ENCODE measurements at regions not wholly inside any gene's neighbourhood (a gene's known extent, or its start where the extent isn't known, plus 50 kb on each side); places are given as distances from the start of the nearest gene placed in this dataset.
"Not testable (repeated sequence)": the region's sequence is repeated elsewhere in the genome, so short reads cannot be mapped to it uniquely, and the experiment has no call there.

DNA sequence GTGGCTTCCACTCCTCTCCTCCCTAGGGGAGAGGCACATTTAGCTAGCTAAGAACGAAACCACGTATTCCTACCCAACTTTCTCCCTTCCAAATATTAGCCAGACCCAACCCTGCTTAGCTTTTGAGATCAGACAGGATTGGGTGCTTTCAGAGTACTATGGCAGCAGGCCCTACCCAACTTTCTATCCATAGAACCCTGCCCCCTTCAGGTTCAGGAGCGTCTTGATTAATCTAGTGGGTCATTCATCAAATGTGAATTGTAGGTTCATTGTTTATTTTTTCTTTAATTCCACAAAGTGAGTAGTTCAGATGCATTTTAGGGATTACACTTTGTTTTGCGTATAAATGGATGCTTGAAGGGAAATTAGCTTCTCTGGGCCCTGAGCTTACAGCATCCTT, 188.3 kb downstream of the MIB1 start:
- intact Hi-C loops (cut with micrococcal nuclease): no loop called here
- no peak for DNase-seq
- ATAC-seq: no peak

DNA sequence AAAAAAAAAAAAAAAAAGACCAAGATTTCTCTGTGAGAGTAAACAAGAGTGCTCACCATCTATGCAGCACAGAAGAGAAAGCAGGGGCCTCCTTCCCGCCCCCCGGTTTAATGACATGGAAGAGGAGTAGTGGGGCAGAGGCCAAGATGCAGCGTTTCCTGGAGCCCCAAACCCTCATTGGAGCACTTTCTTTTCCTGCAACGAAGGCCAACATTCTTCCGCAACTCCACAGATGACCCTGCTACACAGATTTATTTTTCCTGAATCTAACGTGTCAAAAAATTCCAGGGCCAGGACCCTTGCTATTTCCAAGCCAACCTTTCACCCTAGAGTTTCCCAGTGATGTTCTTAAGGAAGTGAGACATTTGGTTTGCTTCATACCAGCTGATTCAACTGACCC, 189.6 kb downstream of the MIB1 start:
- intact Hi-C loops (cut with micrococcal nuclease): no loop called here
- ATAC-seq: no peak
- DNase-seq: no peak

DNA sequence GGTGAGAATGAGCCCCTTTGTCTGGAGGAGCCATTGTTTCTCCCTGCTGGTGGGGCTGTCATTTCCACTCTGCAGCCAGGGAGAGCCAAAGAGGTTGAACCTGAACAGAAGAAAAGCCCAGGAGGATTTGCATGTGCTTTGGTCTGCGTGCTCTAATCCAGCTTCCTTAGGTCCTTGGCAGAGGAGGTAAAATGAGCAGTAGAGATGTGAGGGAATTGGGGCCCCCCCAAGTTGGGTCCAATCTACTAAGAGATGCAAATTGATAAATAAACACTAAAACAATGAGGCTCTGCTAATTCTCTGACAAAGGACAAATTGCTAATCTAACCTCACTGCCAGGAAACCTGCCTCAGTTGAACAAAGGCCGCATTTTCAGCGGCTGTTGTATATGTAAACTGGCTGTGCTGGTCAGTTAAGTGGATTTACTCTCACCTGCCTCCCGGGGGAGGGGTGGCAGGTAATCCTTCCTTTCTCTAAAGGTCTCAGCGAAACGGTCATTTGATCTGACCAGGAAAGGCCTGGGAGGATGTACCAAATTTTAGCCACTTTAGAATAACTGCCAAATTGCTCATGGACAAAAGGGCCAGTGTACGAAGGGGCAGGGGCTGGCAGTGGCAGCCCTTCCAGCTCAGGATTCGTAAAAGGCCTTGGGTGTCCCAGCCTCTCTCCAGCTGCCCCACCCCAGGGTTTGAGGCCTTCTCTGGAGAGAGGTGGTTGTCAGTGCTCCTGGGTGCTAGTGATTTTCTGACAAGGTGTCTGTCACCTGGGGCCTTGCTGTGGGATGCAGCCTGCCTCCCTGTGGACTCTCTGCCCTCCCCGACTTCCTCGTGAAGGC, 193.6 kb downstream of the MIB1 start:
- ATAC-seq (no peak), DNase-seq (no peak)
- intact Hi-C loops (cut with micrococcal nuclease): no loop called here

DNA sequence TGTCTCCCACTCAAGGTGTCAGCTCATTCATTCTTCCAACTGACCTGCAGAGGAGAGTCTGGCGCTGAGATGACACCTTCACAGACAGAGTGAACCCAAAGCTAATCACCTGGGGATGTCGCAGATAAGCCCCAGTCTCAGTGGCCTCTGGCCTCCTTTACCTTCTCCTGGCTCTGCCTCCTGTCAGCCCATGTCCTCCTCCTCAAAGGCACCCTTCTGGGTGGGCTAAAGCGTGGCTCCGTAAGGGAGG, 194.1 kb downstream of the MIB1 start:
- intact Hi-C loops (cut with micrococcal nuclease): no loop called here
- no peak for ATAC-seq

DNA sequence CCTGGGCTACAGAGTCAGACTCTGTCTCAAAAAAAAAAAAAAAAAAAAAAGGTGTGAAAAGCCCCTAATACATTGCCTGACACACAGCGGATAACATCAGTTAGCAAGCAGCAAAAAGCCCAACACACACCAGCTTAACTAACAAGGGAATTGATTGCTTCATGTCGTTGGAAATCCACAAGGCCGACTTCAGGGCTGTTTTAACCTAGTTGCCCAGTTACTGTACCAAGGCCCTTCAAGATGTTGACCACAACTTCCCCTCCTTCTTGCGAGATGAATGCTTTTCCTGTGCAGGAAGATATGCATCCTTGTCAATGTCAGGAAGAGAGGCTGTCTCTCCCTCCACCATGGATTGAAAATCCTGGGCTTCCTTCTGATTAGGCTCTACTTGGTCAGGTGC, 202.9 kb downstream of the MIB1 start:
- ATAC-seq (no peak), DNase-seq (no peak)
- intact Hi-C loops (cut with micrococcal nuclease): no loop called here

More for the DNA sequence above, 194.1 kb downstream of the MIB1 start:
- DNase-seq: no peak

DNA sequence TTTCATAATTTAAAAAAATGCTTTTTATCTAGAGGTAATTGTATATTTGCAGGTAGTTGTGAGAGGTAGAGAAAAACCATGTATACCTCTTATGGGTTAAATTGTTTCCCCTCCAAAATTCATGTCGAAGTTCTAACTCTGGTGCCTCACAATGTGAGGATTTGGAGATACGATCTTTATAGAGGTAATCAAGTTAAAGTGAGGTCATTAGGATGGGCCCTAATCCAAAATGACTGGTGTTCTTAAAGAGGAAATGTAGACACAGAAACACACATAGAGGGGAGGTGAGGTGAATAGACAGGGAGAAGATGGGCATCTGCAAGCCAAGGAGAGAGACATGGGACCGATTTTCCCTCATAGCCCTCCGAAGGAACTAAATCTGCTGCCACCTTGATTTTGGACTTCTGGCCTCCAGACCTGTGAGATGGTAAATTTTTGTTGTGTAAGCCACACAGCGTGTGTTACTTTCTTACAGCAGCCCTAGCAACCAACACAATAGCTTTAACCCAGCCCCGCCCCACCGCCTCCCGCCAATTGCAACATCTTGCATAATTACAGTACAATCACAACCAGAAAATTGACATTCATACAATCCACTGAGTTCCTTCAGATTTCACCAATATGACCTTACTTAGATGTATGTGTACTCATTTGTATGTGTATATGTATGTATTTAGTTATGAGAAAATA, 208.9 kb downstream of the MIB1 start:
- ATAC-seq: no peak
- intact Hi-C loops (cut with micrococcal nuclease): no loop called here
- no peak for DNase-seq

DNA sequence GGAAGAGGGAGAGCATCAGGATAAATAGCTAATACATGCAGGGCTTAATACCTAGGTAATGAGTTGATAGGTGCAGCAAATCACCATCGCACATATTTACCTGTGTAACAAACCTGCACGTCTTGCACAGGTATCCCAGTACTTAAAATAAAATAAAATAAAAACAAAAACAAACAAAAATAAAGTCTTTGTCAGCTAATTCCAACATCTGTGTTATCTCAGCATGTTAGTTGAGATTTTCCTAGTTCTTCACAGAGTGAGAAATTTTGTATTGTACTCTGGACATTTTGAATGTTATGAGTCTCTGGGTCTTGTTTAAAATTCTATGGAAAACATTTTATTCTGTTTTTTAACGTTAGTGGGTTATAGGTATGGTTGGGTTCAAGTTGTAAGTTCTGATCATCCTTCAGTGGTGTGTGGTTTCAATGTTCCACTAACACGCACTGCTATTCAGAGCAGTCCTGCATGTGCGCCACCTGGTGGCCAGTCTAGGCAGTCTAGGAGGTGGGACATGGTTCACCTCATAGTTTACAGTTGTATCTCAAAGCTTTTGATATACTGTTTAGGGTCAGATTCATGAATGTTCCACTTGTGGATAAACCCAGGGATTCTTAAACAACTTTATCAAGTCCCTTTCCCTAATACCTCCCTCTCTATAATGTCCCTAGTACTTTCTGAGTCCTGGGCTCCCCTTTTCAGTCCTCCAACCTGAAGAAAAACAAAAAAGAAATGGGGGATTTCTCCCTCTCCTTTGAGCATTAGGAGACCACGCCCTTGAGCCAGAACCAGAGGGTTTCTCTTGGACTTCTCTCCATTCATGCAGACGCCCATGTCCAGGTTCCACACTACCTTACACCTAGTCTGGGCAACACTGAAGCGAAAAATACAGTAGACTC, 213.4 kb upstream of the GATA6 start:
- intact Hi-C loops (cut with micrococcal nuclease): no loop called here
- ATAC-seq: peak; percentile 86
- peak; percentile 91 for DNase-seq

DNA sequence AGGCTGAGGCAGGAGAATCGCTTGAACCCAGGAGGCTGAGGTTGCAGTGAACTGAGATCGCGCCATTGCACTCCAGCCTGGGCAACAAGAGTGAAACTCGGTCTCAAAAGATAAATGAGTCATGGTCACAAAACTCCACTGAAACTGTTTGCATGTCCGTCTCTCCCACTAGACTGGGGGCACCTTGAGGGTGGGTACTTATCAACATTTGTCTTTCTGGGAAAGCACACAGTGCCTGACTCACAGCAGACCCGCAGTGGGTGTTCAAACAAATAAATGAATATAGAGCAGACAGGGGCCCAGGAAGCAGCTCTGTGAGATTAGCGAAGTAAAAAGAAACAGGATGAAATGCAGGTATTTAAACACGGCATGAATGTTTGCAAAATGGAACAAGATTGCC, 211.1 kb upstream of the GATA6 start:
- intact Hi-C loops (cut with micrococcal nuclease): no loop called here
- ATAC-seq: no peak
- DNase-seq: no peak

DNA sequence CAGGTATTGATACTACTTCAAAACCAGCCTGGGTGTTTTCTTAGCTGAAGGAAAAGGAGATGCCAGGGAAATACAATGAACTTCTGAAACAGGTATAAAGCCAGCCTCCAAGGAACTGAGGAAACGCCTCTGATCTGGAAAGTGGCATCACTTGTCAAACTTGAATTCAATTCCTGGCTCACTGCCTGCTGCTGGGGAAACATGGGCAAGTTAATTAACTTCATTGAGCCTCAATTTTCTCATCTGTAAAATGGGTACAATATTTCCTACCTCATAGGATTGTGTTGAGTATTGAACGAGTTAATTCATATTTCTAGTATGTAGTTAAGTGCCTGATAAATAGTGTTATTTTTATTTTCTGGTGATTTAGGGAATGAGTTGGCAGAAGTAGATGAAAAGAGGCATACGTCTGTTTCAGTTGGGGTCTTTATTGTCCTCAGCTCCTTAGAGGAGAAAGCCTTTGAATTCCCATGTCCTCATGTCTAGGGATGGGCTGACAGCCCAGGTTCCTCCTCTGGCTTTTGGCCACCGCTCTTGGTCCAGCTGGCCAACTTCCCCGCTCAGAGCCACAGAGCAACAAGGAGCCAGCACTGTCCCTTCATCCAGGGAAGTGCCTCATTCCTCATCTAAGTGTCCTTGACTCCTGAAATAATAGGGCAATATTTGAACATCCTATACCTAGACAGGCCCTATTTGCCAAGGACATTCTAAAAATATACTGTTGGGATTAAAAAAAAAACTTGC, 210.5 kb upstream of the GATA6 start:
- ATAC-seq (peak; percentile 81), DNase-seq (peak; percentile 56)
- intact Hi-C loops (cut with micrococcal nuclease): no loop called here

DNA sequence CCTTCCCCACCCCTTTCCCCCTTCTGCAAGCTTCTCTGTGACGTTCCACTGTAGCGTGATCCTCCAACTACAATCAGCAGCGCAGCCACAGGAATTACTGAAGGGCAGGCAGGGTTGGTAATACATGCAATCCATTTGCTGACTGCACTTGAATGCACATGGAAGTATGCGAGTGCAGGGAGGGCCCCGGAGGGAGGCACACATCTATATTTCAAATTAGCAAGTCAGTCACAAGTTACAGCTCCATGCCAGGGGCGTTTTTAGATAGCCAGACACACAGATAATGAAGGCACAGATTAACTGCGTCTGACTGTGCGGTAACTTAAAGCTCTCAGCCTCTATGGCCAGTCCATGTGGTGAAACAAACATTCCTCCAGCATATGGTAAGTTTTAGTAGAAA, 209.2 kb upstream of the GATA6 start:
- ATAC-seq: peak; percentile 66
- intact Hi-C loops (cut with micrococcal nuclease): no loop called here
- no peak for DNase-seq

DNA sequence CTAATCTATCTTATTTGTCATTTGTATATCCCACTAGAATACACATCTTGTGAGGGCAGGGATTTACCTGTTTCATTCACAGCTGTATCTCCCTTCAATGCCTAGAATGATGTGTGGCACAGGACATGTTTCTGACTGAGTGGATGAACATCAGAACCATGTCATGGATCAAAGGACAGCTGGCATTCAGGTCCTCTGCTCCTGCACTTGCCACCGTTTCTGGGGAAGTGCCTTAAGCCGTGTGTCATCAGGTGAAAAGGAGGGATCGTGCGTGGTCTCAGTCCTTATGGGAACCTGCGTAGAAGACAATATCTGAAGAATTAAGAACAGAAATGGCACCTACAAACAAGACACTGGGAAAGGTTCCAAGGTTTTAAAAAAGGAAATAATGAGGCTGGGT, 206.1 kb upstream of the GATA6 start:
- no peak for ATAC-seq
- intact Hi-C loops (cut with micrococcal nuclease): no loop called here

DNA sequence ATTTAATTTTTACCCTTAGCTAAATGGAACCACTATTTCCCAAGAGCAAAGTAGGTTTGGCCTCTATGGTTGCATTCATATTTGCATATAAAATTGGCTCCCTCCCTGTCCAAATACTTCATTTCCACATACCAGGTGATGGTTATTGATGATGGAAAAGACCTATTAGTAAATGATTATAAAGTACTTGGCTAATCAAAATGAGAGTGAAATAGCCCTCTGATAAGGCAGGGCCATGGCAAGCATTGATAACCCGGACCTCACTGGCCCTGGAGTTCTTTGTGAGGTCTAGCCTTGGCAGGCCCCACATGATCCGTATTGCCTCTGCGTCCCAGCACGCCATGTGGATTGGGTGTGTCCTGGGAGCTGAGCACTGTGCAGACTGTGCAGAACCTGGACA, 201.1 kb upstream of the GATA6 start:
- DNase-seq: no peak
- intact Hi-C loops (cut with micrococcal nuclease): no loop called here
- no peak for ATAC-seq

More for the DNA sequence above, 206.1 kb upstream of the GATA6 start:
- no peak for DNase-seq

DNA sequence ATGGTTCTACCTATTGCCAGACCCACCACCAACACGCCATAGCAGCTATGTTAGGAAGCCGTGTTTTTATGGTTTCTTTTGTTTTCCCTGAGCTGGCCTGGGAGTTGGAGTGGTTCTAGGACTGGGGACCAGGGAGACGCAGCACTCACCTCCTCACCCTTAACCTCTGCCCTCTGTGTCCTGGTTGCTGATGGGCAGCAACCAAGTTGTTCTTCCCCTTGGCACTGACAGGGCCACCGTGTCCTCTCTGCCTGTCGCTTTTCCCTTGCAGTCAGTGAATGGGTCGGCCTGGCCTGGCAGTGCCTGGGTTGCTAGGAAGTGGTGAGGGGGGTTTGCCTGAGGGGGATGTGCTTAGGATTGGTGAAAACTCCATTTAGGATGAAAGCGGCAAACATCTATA, 197.1 kb upstream of the GATA6 start:
- intact Hi-C loops (cut with micrococcal nuclease): no loop called here
- DNase-seq (no peak), ATAC-seq (no peak)

DNA sequence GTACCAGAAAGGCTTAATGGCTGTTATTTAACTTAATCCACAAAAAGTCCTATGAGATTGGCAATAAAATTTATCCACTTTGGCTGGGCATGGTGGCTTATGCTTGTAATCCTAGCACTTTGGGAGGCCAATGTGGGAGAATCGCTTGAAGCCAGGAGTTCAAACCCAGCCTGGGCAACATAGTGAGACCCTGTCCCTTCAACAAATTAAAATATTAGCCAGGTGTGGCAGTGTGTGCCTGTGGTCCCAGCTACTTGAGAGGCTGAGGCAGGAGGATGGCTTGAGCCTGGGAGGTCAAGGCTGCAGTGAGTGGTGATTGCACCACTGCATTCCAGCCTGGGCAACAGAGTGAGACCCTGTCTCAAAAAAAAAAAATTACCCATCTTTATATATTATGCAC, 193.4 kb upstream of the GATA6 start:
- DNase-seq; ATAC-seq; intact Hi-C loops (cut with micrococcal nuclease): not testable (repeated sequence)

DNA sequence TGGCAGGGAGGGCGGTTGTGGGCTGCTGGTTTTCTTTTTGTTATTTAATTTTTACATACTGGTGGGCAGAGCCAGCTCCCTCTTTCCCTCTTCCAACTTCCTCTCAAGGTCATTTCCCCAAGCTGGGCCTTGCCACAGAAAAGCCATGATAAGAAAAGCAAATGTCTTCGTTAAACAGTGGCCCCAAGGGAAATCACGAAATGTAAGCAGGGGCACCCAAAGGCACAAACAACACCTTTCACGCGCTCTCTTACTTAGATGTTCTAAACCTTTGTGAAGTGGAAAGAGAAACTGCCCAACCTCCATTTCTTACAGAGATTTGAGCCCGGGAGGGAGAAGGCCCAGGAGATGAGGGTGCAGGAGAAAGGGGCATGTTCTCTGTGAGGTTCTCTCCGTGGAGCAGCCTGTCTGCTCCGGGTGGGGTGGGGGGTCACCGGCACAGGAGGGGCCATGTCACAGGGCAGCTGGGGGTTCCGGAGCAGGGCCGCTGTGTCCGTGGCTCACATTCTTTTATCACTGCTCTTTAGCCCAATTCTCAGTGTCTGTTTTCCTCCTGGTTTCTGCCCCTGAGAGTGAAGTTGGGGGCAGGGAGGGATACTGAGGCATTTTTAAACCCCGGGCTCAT, 190.7 kb upstream of the GATA6 start:
- DNase-seq: no peak
- no peak for ATAC-seq
- intact Hi-C loops (cut with micrococcal nuclease): no loop called here

DNA sequence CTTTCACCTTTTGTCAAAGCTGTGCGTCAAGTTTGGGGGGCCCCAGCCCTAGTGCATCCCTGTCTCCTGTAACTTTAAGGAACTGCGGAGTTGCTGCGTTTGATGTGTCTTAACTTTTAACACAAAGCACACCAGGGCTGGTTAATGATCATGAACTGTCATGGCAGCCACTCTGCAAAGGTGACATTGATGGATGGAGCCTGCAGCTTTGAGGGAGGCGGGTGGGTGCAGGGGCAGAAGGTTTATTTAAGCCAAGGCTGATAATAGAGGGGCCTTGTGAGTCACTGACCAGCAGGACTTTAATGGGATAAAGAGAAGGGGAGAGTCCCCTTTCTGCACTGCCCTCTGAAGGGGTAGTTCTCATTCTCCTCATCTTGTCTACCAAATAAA, 190.2 kb upstream of the GATA6 start:
- intact Hi-C loops (cut with micrococcal nuclease): no loop called here
- DNase-seq (no peak), ATAC-seq (no peak)

DNA sequence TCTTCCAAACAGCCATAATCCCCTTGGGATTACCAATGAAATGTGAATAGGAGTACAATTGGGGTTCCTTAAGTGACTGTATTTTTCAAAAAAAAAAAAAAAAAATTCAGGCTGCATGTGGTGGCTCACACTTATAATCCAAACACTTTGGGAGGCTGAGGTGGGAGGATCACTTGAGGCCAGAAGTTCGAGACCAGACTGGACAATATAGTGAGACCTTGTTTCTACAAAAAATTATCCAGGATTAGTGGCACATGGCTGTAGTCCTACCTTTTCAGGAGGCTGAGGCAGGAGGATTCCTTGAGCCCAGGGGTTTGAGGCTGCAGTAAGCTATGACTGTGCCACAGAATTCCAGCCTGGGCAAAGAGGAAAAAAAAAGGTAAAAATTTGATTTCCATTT, 189.6 kb upstream of the GATA6 start:
- intact Hi-C loops (cut with micrococcal nuclease): no loop called here
- DNase-seq: no peak

DNA sequence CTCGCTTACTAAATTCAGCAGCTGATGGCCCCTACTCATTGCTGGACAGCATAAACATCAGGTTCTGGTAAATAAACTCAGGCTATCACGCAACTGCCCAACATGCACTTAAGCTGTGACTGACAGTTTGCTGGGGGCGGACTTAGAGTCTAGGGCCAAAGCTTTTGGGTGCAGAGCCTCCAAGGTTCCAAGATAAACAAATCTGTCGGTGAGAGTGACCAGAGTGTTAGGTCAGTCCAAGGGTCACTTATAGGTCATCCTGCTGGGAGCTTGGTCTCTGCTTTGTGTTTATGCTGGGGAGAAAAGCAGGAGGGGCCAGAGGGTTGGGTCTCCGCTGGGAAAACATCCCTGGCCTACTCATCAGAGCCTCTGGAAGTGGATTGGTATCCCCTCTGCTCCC, 188.6 kb upstream of the GATA6 start:
- ATAC-seq (no peak), DNase-seq (no peak)
- intact Hi-C loops (cut with micrococcal nuclease): no loop called here

More for the DNA sequence above, 189.6 kb upstream of the GATA6 start:
- no peak for ATAC-seq

DNA sequence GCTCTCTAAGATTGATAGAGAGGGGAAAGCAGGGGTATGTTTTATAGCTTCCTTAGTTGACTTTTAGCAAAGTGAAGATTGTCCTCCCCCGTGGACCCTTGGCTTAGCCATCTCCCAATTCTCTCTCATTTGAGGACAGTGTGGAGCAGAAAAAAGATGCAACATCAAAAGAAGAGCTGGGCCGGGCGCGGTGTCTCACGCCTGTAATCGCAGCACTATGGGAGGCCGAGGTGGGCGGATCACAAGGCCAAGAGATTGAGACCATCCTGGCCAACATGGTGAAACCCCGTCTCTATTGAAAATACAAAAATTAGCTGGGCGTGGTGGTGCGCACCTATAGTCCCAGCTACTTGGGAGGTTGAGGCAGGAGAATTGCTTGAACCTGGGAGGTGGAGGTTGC, 187.9 kb upstream of the GATA6 start:
- ATAC-seq; intact Hi-C loops (cut with micrococcal nuclease); DNase-seq: not testable (repeated sequence)
